NCI-H510A treated with DMSO at 0.1 percent for 48 hours (cell line): ENCODE measurements at regions not wholly inside any gene's neighbourhood (a gene's known extent, or its start where the extent isn't known, plus 50 kb on each side); places are given as distances from the start of the nearest gene placed in this dataset.
"Not testable (repeated sequence)": the region's sequence is repeated elsewhere in the genome, so short reads cannot be mapped to it uniquely, and the experiment has no call there.

Source experiments
- DNase-seq: peaks from one replicate; lab custom pipeline; 2025; lab: John Stamatoyannopoulos, UW

GRCh38 chr11:92607969-92608722 is 361.3 kb upstream of the MTNR1B start:
- DNase-seq: no peak

DNA sequence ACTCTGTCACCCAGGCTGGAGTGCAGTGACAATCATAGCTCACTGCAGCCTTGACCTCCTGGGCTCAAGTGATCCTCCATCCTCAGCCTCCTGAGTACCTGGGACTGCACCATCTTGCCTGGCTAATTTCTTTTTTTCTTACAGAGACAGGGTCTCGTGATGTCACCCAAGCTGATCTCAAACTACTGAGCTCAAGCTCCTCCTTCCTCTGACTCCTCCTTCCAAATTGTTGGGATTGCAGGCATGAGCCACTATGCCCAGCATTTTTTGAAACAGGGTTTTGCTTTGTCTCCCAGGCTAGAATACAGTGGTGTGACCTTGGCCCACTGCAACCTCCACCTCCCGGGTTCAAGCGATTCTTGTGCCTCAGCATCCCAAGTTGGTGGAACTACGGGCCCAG is 358.3 kb upstream of the MTNR1B start:
- DNase-seq: no peak

DNA sequence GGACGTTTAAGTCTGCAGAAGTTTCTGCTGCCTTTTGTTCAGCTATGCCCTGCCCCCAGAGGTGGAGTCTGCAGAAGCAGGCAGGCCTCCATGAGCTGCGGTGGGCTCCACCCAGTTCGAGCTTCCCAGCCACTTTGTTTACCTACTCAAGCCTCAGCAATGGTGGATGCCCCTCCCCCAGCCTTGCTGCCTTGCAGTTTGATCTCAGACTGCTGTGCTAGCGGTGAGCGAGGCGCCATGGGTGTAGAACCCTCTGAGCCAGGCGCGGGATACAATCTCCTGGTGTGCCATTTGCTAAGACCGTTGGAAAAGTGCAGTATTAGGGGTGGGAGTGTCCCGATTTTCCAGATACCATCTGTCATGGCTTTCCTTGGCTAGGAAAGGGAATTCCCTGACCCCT is 351.4 kb upstream of the MTNR1B start:
- DNase-seq: not testable (repeated sequence)

GRCh38 chr11:92623055-92623454 is 346.4 kb upstream of the MTNR1B start:
- no peak for DNase-seq

DNA sequence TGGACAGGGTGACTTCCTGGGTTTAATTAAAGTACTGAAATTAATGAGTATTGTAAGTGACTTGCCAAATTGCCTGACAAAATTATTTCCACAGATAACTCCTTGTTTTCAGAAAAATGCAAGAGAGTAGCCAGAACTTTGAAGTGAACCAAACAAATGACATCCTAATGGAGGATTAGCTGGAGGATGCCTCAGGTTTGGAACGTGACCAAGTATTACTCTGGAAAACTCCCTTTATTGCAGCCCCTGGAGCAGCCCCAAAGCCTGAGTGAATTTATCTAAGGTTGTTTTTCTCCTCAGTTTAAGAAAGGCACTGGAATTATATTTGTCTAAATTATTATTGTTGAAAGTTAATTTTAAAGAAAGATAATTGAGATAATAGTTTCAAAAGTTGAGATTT is 343.6 kb upstream of the MTNR1B start:
- DNase-seq: no peak

DNA sequence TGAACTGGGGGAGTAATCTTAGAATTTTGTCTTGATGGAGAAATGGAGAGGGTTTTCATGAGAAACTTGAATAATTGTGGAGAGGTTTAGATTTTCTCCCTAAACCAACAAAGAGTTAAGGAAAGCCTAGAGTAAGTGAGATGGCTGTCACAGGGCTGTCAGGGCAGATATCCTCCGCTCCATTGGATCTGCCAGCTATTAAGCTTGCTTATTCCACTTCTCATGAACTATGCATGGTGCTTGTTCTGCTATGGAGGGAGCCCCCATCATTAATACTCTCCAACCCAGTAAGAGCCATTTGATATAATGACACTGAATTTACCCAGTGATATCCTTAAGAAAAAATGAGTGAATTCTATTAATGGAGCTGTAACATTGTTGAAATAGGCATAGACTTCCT is 342.8 kb upstream of the MTNR1B start:
- no peak for DNase-seq

DNA sequence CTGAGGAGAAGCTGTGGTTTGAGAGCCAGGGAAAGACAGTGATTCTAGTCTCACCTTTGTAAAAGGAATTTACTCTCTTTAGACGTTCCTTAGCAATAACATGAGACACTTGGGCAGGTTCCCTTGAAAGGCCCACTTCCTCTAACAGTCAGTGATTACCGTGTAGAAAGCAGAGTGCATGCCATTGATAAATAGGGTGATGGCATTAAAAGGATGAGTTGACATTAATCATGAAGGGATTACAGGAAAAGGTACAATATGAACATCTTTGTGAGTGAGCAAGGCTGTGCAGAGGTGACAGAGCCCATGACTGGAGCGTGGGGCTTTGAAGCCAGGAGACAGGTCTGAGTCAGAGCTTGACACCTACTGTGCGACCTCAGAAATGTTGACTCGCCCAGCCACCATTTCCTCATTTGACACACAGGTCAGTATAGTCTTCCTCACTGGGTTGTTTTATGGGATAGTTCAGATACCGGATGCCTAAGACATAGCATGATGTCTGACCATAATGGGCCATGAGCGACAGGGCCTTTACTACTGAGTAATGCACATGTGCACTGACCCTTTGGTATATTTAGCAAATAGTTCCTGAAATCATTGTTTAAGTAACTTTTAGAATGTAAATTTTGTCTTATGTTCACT is 341.7 kb upstream of the MTNR1B start:
- DNase-seq: no peak

- DNase-seq: no peak
Measured at GRCh38 chr11:92628401-92629292, 340.8 kb upstream of the MTNR1B start.

- no peak for DNase-seq
Measured at GRCh38 chr11:92632495-92632894, 337.0 kb upstream of the MTNR1B start.

DNA sequence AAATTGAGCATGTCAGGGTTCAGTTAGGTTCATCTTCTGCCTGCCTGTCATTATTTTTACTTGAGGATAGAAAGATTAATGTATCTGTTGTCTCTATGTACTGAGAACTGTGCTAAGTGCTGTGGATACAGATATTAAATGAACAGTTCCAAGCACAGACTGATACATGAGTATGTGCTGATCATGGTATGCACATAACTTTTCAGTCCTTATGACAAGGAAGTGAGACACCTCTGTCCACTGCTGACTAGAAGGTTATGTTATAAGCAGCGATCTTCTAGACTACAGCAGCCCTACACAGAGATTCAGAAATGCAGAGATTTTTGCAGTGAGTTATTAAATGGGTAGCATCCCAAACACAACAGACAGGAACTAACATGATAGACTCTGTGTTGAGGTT is 335.6 kb upstream of the MTNR1B start:
- no peak for DNase-seq

- no peak for DNase-seq
Measured at GRCh38 chr11:92636543-92637188, 332.8 kb upstream of the MTNR1B start.

DNA sequence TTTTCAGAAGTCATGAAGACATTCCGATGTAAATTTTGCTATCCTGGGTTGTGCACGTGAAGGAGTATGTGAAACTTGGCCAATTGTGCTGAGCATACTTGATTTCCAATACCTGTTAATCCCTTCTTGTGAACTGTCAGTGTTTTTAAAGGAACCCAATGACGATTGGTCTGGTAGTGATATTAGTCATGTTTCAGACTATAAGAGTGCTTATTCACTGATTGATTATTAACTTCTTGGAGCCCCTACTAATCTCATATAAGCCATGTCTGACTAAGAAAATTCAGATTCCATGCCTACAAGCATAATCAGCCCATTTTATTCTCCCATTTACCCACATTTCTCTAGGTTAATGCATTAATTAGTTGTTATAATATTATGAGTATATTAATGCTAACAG is 330.8 kb upstream of the MTNR1B start:
- DNase-seq: no peak

DNA sequence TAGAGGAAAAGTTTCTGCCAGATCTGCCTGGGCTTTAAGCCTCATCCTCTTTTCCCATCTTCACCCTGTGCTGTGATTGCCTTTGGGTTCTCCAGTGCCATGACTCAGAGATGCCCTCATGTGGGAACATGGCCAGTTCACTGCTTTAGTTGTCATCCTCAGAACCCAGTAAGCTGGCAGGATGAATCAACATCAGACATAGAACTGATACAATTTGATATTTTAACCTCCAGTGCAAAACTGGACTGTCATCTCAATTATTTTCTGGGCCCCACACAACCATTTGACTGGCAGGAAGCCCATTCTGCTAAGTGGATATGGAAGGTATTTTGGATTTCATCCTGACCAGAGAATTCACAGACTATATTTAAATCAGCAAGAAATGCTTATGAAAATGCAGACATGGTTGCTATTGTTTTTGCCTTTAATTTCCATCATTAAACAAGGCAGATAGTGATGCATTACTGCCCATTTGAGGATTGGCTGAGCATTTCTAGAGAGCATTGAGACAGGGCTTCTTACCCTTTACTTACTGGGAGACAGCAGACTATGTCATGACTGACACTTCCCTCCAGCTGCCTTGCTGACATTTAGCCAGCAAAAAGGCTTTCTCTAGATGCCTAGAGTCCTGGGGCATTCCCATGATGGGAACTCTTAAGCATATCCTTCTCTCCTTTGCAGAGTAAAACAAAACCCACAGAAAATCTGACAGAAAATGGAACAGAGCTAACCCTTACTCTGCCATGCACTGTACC is 327.1 kb upstream of the MTNR1B start:
- no peak for DNase-seq

DNA sequence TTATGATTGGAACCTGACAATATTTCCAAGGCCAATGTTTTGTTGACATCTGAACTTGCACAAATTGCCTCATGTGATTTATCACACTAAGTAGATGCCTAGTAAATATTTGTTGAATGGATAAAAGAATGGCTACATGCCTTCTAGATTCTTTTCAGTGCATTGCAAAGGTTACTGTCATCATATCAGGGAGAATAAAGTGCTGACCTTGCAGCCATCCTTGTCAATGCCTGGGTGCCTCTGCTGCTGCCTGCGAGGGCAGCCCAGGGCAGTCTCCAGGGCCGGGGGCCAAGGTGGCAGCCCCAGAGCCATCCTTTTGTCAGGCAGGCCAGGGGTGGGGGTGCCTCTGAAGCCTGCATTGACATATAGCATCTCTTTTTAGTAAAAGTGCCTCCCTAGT is 325.6 kb upstream of the MTNR1B start:
- DNase-seq: no peak

DNA sequence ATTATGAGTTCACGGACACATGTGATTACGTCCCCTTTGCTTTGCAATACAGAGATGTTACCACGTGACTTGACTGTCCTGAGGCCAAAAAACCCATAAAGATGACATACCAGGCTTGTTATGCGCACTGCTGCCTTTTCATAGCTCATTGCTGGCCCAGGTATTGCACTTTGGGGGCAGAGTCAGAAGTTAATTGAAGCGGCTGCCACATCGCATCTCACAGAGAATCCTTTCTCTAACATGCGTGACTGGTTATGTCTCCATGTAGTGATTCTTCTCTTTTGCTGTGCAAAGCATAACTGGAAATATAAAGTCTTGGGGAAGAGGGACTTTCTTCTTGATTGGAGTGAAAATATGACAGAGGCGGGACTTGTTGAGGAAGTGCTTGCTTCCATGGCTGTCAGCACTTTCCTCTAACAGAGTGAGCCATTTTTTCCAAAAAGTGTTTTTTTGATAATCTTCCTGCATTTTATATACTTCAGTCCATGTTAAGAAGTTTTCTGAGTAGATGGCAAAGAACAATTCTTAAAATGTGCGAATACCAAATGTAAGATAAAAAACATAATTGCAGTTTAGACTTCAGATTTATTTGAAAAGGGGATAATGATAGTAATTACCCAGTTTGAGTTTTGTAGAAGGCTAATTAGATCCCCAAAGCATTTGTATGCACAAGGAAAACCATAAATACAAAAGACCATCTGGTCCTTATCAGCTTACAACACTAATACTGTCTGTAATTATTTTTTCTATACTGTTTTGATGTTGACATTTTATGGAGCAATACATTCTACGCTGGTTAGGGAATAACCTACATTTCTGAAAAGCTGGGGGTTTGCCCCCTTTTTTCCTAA is 324.6 kb upstream of the MTNR1B start:
- no peak for DNase-seq

DNA sequence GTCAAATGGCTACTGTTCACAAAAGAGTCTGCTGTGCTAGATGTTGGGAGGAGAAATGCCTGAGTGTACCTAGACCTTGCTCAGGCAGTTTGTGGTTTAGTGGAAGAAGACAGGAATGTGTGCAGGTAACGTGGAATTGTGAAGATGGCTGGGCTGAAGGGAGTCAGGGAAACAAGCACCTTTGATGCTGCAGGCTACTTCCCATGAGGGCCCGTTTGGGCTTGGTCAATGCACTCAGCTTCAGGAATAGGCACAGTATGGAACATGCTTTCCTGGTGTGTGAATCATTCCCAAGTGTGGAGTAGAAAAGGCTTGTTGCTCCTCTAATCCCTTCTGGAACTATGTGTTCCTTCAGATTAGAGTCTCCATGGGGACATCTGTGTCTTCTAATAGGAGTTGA is 318.3 kb upstream of the MTNR1B start:
- no peak for DNase-seq

GRCh38 chr11:92653454-92653853 is 316.0 kb upstream of the MTNR1B start:
- no peak for DNase-seq

GRCh38 chr11:92656783-92657182 is 312.7 kb upstream of the MTNR1B start:
- DNase-seq: no peak

DNA sequence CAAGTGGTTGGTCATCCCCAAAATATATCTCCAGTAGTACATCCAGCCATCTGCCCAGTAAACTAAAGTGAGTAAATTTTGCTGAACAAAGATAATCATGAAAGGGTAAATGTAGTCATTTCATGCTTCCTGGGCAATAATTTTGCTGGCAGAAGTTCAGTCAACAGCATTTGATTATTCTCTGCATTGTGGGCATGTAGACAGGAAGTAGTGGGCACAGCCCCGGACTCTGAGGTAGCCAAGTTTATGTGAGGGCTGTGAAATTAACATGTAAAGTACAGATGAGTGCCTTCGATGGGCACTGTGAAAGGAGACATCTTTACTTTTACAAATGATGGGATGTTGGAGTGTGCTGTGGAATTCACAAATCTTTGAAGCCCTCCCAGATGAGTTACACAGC is 312.2 kb upstream of the MTNR1B start:
- DNase-seq: no peak

DNA sequence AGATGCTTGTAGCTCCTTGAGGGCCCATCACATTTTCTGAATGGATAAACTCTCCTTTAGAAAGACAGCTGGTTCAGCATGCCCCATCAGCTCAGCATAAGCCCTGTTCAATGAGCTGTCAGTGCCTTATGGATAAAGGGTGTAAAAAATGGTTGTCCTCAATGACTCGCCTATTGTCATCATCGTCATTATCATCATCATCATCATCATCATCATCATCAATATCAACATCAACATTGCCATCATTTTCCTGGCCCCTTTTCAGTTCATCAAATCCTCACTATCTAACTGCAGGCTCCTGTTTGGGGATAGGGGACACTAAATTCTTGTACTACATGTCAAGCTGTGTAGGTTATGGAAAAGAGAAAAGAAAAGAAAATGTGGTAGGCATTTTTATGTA is 310.7 kb upstream of the MTNR1B start:
- no peak for DNase-seq

GRCh38 chr11:92659793-92660192 is 309.7 kb upstream of the MTNR1B start:
- no peak for DNase-seq
